ENCODE measurements at regions not wholly inside any gene's neighbourhood (a gene's known extent, or its start where the extent isn't known, plus 50 kb on each side); places are given as distances from the start of the nearest gene placed in this dataset.

DNA sequence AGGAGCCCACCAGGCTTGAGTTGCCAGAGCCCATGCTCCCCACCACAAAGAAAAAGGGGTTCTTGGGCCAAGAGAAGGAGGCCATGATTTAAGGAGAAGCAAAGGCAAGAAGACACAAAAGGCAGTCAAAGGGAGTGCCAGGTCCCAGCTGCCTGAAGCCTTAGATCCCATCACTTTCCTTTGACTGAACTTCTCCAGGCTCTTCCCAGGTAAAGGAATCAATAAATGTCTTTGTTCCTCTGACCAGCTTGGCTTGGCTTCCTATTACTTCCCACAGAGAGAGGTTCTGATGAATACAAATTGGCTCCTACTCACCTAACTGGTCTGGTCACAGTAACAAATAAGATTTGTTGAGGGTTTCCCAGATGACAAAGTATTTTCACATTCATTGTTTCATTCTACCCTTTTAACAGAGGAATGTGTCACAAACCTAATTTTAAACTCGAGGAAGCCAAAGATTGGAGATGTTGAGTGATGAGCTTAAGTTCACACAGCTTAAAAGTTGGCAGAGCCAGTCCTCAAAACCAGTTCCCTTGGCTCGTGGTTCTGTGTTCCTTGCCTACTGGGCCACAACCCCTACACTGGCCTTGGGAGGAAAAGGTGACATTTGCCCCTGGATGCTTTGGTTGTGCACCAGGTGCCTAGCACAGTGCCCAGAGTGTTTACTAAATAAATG is 96.4 kb upstream of the SESN3 start:
- TF ChIP-seq, protein P1, sequence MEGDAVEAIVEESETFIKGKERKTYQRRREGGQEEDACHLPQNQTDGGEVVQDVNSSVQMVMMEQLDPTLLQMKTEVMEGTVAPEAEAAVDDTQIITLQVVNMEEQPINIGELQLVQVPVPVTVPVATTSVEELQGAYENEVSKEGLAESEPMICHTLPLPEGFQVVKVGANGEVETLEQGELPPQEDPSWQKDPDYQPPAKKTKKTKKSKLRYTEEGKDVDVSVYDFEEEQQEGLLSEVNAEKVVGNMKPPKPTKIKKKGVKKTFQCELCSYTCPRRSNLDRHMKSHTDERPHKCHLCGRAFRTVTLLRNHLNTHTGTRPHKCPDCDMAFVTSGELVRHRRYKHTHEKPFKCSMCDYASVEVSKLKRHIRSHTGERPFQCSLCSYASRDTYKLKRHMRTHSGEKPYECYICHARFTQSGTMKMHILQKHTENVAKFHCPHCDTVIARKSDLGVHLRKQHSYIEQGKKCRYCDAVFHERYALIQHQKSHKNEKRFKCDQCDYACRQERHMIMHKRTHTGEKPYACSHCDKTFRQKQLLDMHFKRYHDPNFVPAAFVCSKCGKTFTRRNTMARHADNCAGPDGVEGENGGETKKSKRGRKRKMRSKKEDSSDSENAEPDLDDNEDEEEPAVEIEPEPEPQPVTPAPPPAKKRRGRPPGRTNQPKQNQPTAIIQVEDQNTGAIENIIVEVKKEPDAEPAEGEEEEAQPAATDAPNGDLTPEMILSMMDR (IDR thresholded peaks at IDR 0.05; ENCODE audit: insufficient read depth, low read depth, low read length): no peak
- H3K4me3 ChIP-seq (ENCODE audit: low read depth, low read length): no peak overlapping the region
- no peak for DNase-seq (ENCODE audit: low read depth)

DNA sequence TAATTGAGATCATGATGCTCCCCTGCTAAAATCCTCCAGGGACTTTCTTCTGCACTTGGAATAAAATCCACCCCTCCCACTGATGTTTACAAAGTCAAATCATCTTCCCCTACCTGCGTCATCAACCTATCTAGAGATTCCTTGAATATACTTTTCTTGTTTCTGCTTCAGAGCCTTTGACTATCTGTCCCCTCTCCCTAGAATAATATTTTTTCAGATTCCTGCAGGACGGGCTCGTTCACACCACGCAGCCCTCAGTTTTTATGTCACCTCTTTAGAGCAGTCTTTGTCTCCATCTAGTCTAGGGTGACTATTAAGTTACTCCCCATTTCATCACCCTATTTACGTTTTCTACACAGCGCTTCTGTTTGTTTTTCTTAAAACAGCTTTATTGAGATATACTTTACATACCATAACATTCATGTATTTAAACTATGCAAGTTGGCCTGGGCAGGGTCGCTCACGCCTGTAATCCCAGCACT is 94.8 kb upstream of the SESN3 start:
- TF ChIP-seq, protein P1 (IDR thresholded peaks at IDR 0.05; ENCODE audit: insufficient read depth, low read depth, low read length): no peak
- no peak for DNase-seq (ENCODE audit: low read depth)
- no peak overlapping the region for H3K4me3 ChIP-seq (ENCODE audit: low read depth, low read length)

DNA sequence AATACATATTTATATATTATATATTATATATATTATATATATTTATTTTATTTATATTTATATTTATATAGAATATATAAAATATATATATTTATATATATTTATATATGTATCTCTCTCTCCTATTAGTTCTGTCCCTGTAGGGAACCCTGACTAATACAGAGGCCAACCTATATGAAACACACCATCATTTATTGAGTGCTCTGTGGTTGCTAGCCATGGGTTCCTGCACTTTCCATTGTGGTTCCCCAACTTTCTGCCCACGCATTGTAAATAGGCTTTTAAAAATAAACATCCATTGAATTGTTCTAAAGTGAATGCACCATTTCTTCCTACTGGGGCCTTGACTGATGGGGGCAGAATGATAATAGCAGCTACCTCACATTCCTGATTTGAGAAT is 93.8 kb upstream of the SESN3 start:
- no peak for DNase-seq (ENCODE audit: low read depth)
- TF ChIP-seq, protein P1 (IDR thresholded peaks at IDR 0.05; ENCODE audit: insufficient read depth, low read depth, low read length): no peak
- H3K4me3 ChIP-seq (ENCODE audit: low read depth, low read length): no peak overlapping the region

DNA sequence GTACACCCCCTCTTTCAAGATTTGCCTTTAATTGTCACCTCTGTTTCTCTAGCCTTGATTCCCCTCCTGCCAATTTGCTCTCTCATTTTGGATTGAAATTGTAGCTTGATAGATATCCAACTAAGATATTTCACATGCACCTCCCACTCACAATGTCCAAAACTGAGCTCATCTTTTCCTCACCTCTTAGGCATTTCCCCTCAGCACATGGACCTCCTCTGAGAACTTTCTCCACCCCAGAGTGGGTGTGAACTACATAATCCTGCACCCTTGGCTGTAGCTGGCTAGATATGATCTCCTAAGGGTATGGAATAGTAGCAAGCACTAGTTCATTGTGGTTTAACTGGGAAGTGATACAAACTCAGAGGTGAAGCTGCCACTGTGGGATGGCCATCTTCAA is 91.5 kb upstream of the SESN3 start:
- TF ChIP-seq, protein P1 (IDR thresholded peaks at IDR 0.05; ENCODE audit: insufficient read depth, low read depth, low read length): no peak
- DNase-seq (ENCODE audit: low read depth): no peak
- H3K4me3 ChIP-seq (ENCODE audit: low read depth, low read length): no peak overlapping the region

DNA sequence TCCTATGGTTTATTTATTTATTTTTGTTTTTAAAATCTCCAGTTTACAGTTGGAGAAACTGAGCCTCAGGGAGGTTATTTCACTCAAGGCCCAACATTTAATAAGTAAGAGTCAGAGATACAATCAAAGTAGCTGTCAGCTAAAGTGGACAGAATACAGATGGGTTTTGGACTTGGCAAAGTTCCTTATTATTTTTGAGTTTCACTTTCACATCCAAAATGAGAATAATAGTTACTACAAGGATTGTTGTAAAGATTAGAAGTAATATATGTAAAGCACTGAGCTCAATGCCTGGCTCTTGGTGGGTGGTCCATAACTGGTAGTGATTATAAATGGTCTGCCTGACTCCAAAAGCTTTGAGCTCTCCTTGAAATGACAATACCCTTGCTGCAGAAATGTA is 87.5 kb upstream of the SESN3 start:
- H3K4me3 ChIP-seq (ENCODE audit: low read depth, low read length): no peak overlapping the region
- DNase-seq (ENCODE audit: low read depth): peak; percentile 25

DNA sequence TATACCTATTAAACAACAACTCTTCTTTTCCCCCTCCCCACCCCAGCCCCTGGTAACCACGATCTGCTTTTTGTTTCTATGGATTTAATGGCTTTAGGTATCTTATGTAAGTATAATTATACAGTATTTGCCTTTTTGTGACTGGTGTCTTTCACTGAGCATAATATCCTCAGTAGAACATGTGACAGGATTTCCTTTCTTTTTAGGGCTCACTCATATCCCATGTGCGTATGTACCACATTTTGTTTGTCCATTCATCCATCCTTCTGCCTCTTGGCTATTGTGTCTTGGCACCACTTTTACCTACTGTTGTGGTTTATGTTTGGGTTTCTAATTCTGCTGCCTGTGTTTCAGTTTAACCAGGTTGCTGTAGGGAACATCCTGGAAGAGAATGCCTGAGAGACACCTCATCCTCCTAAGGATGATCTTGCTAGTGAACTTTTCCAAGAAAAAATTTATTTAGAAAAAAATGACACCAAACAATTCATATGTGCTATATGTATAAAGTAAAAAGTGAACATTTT is 77.6 kb upstream of the SESN3 start:
- TF ChIP-seq, protein P1 (IDR thresholded peaks at IDR 0.05; ENCODE audit: insufficient read depth, low read depth, low read length): no peak
- no peak overlapping the region for H3K4me3 ChIP-seq (ENCODE audit: low read depth, low read length)
- DNase-seq (ENCODE audit: low read depth): no peak

More for the DNA sequence above, 87.5 kb upstream of the SESN3 start:
- TF ChIP-seq, protein P1 (IDR thresholded peaks at IDR 0.05; ENCODE audit: insufficient read depth, low read depth, low read length): no peak

Measured in fibroblast of villous mesenchyme (primary cell).